Small intestine (tissue), 7 donors: ENCODE measurements at regions not wholly inside any gene's neighbourhood (a gene's known extent, or its start where the extent isn't known, plus 50 kb on each side); places are given as distances from the start of the nearest gene placed in this dataset.

Source experiments
- DNase-seq, 2 donors: peaks; one replicate each; pipeline versions ENCODE4 v3.0.0 to v3.0.0-alpha.2; 2013
- FAIRE-seq: peaks from 2 replicates; lab custom pipeline; 2012; peaks lifted over from hg19 to GRCh38; lab: Jason Lieb, UNC
- H3K27ac ChIP-seq, 3 donors: one replicate each; pipeline ENCODE4 v1.5.1; 2013; ENCODE audit warnings: low read length in 2 of 3, mild to moderate bottlenecking in 2 of 3, control low read depth in 1 of 3, inconsistent platforms in 1 of 3, low read depth in 1 of 3, moderate library complexity in 1 of 3
- H3K27me3 ChIP-seq, 3 donors: one replicate each; pipeline ENCODE4 v1.6.1; 2013; ENCODE audit warnings: low read length in 3 of 3, inconsistent platforms in 1 of 3; ENCODE audit not compliant: control insufficient read depth in 3 of 3, insufficient read depth in 3 of 3
- H3K36me3 ChIP-seq, 3 donors: one replicate each; pipeline ENCODE4 v1.6.1; 2013; ENCODE audit warnings: low read length in 3 of 3, inconsistent platforms in 1 of 3, low read depth in 1 of 3, mild to moderate bottlenecking in 1 of 3, moderate library complexity in 1 of 3; ENCODE audit not compliant: control insufficient read depth in 3 of 3, insufficient read depth in 2 of 3
- H3K4me1 ChIP-seq, 3 donors: one replicate each; pipeline ENCODE4 v1.6.1; 2013; ENCODE audit warnings: low read length in 2 of 3, inconsistent platforms in 1 of 3, low read depth in 1 of 3, mild to moderate bottlenecking in 1 of 3, moderate library complexity in 1 of 3; ENCODE audit not compliant: control insufficient read depth in 3 of 3, insufficient read depth in 2 of 3
- H3K4me3 ChIP-seq, 3 donors: one replicate each; pipeline ENCODE4 v1.5.1; 2013; ENCODE audit warnings: low read length in 3 of 3, control low read depth in 1 of 3, inconsistent platforms in 1 of 3, low read depth in 1 of 3, mild to moderate bottlenecking in 1 of 3, moderate library complexity in 1 of 3
- H3K9me3 ChIP-seq, 2 donors: one replicate each; pipeline ENCODE4 v1.6.1; 2013; ENCODE audit warnings: low read depth in 1 of 2, low read length in 1 of 2; ENCODE audit not compliant: control insufficient read depth in 2 of 2, insufficient read depth in 1 of 2
- WGBS, 3 donors: extraction: QIAGEN DNeasy Blood & Tissue Kit; methylation state at CpG; one replicate each; pipeline ENCODE4 v1.1.7; 2013; 5-methylcytosine and 5-hydroxymethylcytosine counted together
- donor health status: healthy with polysubstance abuse.
- donor health status: control.
- donor health status: control.
- donor health status: Bipolar disorder and iron deficiency.
- donor health status: healthy.

GRCh38 chr1:95863086-95863485 lies 629.1 kb downstream of the RWDD3 start:
- Histone ChIP-seq H3K9me3 (no peaks in the 10 kb centered on the region), H3K4me3 (no peak overlapping the region), H3K36me3 (no peaks in the 10 kb centered on the region), H3K27me3 (no peaks in the 10 kb centered on the region), H3K4me1 (no peaks in the 10 kb centered on the region), H3K27ac (peak overlapping the region in 1 of 3 donors; percentile 20)
- WGBS, 3 donors = 63 to 81% (median 80%) methylated on average over 2 of the region's 2 CpGs
- FAIRE-seq (no peak), DNase-seq (no peak)

DNA sequence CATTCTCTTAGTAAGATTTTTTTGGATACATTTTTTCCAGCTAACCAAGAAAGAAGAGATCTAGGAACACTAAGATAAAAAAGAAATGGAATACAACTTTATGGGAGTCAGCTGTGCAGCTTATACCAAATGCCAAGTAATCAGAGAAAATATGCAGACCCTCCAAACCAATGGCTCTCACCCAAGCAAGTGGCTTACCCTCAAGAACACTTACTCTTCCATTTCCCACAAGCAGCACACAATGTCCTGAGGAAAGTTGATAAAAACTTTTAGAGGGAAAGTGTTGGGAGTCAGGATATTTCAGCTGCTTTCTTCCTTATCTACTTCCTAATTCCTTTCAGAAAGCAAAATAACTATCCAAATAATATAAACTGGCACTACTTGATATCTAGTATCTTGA lies 631.8 kb downstream of the RWDD3 start:
- no peak overlapping the region for H3K27ac ChIP-seq
- FAIRE-seq (no peak), DNase-seq (no peak)
- no peak overlapping the region for H3K4me3 ChIP-seq
- H3K36me3 ChIP-seq = no peaks in the 10 kb centered on the region
- no peaks in the 10 kb centered on the region for H3K27me3 ChIP-seq
- H3K4me1 ChIP-seq = no peaks in the 10 kb centered on the region
- H3K9me3 ChIP-seq = no peaks in the 10 kb centered on the region

- 78 to 91% (median 82%) methylated on average over 5 of the region's 5 CpGs for WGBS, 3 donors
- FAIRE-seq (no peak), DNase-seq (no peak)
- H3K4me3 ChIP-seq = no peak overlapping the region
- no peaks in the 10 kb centered on the region for H3K27me3 ChIP-seq
- no peaks in the 10 kb centered on the region for H3K4me1 ChIP-seq
- peaks cover 1 to 2% of the 10 kb centered on the region in 2 donors for H3K9me3 ChIP-seq
- no peak overlapping the region for H3K27ac ChIP-seq
- no peaks in the 10 kb centered on the region for H3K36me3 ChIP-seq
Measured at GRCh38 chr1:95876276-95876675, 642.3 kb downstream of the RWDD3 start.

GRCh38 chr1:95879498-95880050 lies 645.6 kb downstream of the RWDD3 start:
- WGBS, 3 donors = 40 to 65% (median 54%) methylated on average over 3 of the region's 3 CpGs

DNA sequence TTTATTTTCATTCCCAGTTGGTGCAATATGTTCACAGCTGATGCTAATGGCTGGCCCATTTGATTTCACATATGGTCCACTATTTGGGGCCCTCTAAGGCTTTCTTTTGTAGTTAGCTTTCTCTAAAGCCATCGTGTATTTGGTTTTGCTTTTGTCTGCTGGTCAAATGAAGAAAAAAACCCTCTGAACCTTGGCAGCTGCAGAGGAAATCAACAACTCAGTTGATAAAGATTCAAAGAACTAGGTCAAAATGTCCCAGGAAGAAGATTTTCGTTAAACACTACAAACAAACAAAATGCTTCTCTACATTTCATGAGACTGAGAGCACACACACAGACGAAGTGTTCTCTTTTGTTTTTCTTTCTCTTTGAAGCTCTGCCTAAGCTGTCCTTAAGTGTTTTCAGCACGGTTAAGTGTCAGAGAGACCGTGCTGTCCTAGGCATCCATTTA lies 655.0 kb downstream of the RWDD3 start:
- no peak for FAIRE-seq
- DNase-seq = no peak
- Histone ChIP-seq H3K9me3 (no peaks in the 10 kb centered on the region), H3K27ac (no peak overlapping the region), H3K4me1 (no peaks in the 10 kb centered on the region), H3K36me3 (no peaks in the 10 kb centered on the region), H3K4me3 (no peak overlapping the region), H3K27me3 (no peaks in the 10 kb centered on the region)
- 19 to 23% (median 21%) methylated on average over 5 of the region's 5 CpGs for WGBS, 3 donors

More at GRCh38 chr1:95879498-95880050, 645.6 kb downstream of the RWDD3 start:
- no peaks in the 10 kb centered on the region for H3K36me3 ChIP-seq
- H3K4me1 ChIP-seq = no peaks in the 10 kb centered on the region
- no peak overlapping the region for H3K27ac ChIP-seq
- FAIRE-seq = no peak
- no peak overlapping the region for H3K4me3 ChIP-seq
- no peak for DNase-seq
- H3K27me3 ChIP-seq = no peaks in the 10 kb centered on the region
- H3K9me3 ChIP-seq = peaks cover 1 to 2% of the 10 kb centered on the region in 2 donors

GRCh38 chr1:95889400-95889799 lies 655.4 kb downstream of the RWDD3 start:
- WGBS, 3 donors = 53 to 64% (median 60%) methylated on average over 3 of the region's 3 CpGs
- Histone ChIP-seq H3K36me3 (no peaks in the 10 kb centered on the region), H3K9me3 (no peaks in the 10 kb centered on the region), H3K4me3 (no peak overlapping the region), H3K4me1 (no peaks in the 10 kb centered on the region), H3K27me3 (no peaks in the 10 kb centered on the region), H3K27ac (no peak overlapping the region)
- FAIRE-seq = no peak
- DNase-seq = no peak

- Histone ChIP-seq H3K9me3 (no peaks in the 10 kb centered on the region), H3K27ac (no peak overlapping the region), H3K27me3 (no peaks in the 10 kb centered on the region), H3K4me3 (no peak overlapping the region), H3K36me3 (no peaks in the 10 kb centered on the region), H3K4me1 (no peaks in the 10 kb centered on the region)
- FAIRE-seq (no peak), DNase-seq (no peak)
- 87 to 94% (median 92%) methylated on average over 2 of the region's 2 CpGs for WGBS, 3 donors
Measured at GRCh38 chr1:95893921-95894320, 659.9 kb downstream of the RWDD3 start.

GRCh38 chr1:95903060-95903459 lies 669.0 kb downstream of the RWDD3 start:
- 35 to 75% (median 44%) methylated on average over 2 of the region's 2 CpGs for WGBS, 3 donors
- Histone ChIP-seq H3K36me3 (no peaks in the 10 kb centered on the region), H3K4me1 (no peaks in the 10 kb centered on the region), H3K4me3 (no peak overlapping the region), H3K27me3 (no peaks in the 10 kb centered on the region), H3K27ac (no peak overlapping the region), H3K9me3 (no peaks in the 10 kb centered on the region)
- no peak for DNase-seq
- no peak for FAIRE-seq

GRCh38 chr1:95905818-95906395 lies 671.9 kb downstream of the RWDD3 start:
- no peaks in the 10 kb centered on the region for H3K27me3 ChIP-seq
- no peak overlapping the region for H3K27ac ChIP-seq
- no peaks in the 10 kb centered on the region for H3K4me1 ChIP-seq
- FAIRE-seq (no peak), DNase-seq (no peak)
- no peaks in the 10 kb centered on the region for H3K36me3 ChIP-seq
- 71 to 81% (median 81%) methylated on average over 1 of the region's 1 CpG for WGBS, 3 donors
- H3K4me3 ChIP-seq = no peak overlapping the region
- no peaks in the 10 kb centered on the region for H3K9me3 ChIP-seq
